HCT116 (cell line): ENCODE measurements at regions not wholly inside any gene's neighbourhood (a gene's known extent, or its start where the extent isn't known, plus 50 kb on each side); places are given as distances from the start of the nearest gene placed in this dataset.

Experiments
- EZH2phosphoT487 ChIP-seq: fragments of 200-600 bp; IDR thresholded peaks from 2 replicates; pipeline ENCODE4 v1.6.1; 2018; ENCODE audit warnings: antibody characterized with exemption, borderline replicate concordance
- POLR2A ChIP-seq: IDR thresholded peaks from 2 replicates; pipeline ENCODE4 v1.7.0; 2011; ENCODE audit warnings: borderline replicate concordance; ENCODE audit not compliant: insufficient read depth, insufficient read length; ENCODE audit errors: extremely low read depth
- TF ChIP-seq, protein P1 (sequence below), 3 experiments: fragments of 200-600 bp in 1 of 3; sonication (generic) in 1 of 3; IDR thresholded peaks in 2 of 3; conservative IDR thresholded peaks in 1 of 3; 2 replicates each; pipeline ENCODE4 v1.5.1; 2012 to 2017; ENCODE audit warnings: low read depth in 2 of 3, low read length in 2 of 3, antibody characterized with exemption in 1 of 3, borderline replicate concordance in 1 of 3, control low read depth in 1 of 3, mild to moderate bottlenecking in 1 of 3, mixed read lengths in 1 of 3, mixed run types in 1 of 3, moderate library complexity in 1 of 3; ENCODE audit not compliant: insufficient read depth in 1 of 3

DNA sequence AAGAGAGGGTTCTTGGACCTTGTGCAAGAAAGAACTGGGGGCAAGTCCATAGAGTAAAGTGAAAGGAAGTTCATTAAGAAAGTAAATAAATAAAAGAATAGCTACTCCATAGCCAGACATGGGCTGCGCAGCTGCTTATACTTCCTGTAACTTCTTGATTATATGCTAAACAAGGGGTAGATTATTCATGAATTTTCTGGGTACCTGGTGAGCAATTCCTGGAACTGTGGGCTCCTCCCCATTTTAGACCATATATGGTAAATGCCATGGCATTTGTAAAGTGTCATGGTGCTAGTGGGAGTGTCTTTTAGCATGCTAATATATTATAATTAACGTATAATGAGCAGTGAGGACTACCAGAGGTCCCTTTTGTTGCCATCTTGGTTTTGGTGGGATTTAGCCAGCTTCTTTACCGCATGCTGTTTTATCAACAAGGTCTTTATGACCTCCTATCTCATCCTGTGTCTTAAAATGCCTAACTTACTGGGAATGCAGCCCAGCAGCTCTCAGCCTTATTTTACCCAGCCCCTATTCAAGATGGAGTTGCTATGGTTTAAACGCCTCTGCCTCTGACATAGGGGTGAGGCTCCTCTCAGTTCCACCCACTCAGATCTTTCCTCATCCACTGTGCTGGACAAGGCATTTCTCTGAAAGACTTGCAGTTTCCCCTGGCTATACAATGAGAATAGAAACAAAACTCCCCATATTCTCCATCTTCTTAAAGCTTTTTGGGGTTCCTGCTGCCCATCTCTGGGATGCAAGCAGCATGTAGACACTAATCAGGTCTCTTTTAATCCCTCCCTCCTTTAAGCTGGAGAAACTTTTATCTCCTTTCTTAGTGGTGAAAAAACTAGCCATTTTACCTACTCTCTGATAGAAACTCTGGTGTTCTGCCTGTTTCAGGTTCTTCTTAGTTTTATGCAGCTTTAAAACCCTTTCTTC, 91.2 kb downstream of the ARRDC3 start:
- TF ChIP-seq, protein P1, sequence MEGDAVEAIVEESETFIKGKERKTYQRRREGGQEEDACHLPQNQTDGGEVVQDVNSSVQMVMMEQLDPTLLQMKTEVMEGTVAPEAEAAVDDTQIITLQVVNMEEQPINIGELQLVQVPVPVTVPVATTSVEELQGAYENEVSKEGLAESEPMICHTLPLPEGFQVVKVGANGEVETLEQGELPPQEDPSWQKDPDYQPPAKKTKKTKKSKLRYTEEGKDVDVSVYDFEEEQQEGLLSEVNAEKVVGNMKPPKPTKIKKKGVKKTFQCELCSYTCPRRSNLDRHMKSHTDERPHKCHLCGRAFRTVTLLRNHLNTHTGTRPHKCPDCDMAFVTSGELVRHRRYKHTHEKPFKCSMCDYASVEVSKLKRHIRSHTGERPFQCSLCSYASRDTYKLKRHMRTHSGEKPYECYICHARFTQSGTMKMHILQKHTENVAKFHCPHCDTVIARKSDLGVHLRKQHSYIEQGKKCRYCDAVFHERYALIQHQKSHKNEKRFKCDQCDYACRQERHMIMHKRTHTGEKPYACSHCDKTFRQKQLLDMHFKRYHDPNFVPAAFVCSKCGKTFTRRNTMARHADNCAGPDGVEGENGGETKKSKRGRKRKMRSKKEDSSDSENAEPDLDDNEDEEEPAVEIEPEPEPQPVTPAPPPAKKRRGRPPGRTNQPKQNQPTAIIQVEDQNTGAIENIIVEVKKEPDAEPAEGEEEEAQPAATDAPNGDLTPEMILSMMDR (IDR thresholded peaks at IDR 0.05 in 2 of 3, conservative IDR thresholded peaks at IDR 0.05 in 1 of 3; ENCODE audit: borderline replicate concordance in 1 of 3, insufficient read depth in 1 of 3, low read depth in 2 of 3, low read length in 2 of 3), result no peak
- no peak for TF ChIP-seq POLR2A
- no peak for TF ChIP-seq EZH2phosphoT487
